ENCODE measurements at regions not wholly inside any gene's neighbourhood (a gene's known extent, or its start where the extent isn't known, plus 50 kb on each side); places are given as distances from the start of the nearest gene placed in this dataset.

- H3K27ac Mint-ChIP-seq (ENCODE audit: unreplicated experiment): no peak overlapping the region
- no peak for DNase-seq (ENCODE audit: low spot score)
- TF ChIP-seq CTCF (IDR thresholded peaks at IDR 0.05): no peak
- H3K9me3 Mint-ChIP-seq (ENCODE audit: low read depth): no peaks in the 10 kb centered on the region
- H3K4me3 Mint-ChIP-seq (ENCODE audit: unreplicated experiment): no peak overlapping the region
- no peaks in the 10 kb centered on the region for H3K27me3 Mint-ChIP-seq (ENCODE audit: low read depth)
- H3K36me3 Mint-ChIP-seq (ENCODE audit: low read depth): no peaks in the 10 kb centered on the region
- peaks cover 34% of the 10 kb centered on the region for H3K4me1 Mint-ChIP-seq (ENCODE audit: low read depth)
Observed at GRCh38 chr9:18129809-18130334, 344.1 kb upstream of the ADAMTSL1 start.

- H3K27me3 Mint-ChIP-seq (ENCODE audit: low read depth): no peaks in the 10 kb centered on the region
- H3K27ac Mint-ChIP-seq (ENCODE audit: unreplicated experiment): no peak overlapping the region
- no peaks in the 10 kb centered on the region for H3K4me1 Mint-ChIP-seq (ENCODE audit: low read depth)
- H3K9me3 Mint-ChIP-seq (ENCODE audit: low read depth): no peaks in the 10 kb centered on the region
- H3K36me3 Mint-ChIP-seq (ENCODE audit: low read depth): no peaks in the 10 kb centered on the region
- H3K4me3 Mint-ChIP-seq (ENCODE audit: unreplicated experiment): no peak overlapping the region
- no peak for TF ChIP-seq CTCF (IDR thresholded peaks at IDR 0.05)
- DNase-seq (ENCODE audit: low spot score): no peak
Observed at GRCh38 chr9:18136354-18136994, 337.5 kb upstream of the ADAMTSL1 start.

GRCh38 chr9:18137815-18138214 is 336.1 kb upstream of the ADAMTSL1 start:
- H3K27me3 Mint-ChIP-seq (ENCODE audit: low read depth): no peaks in the 10 kb centered on the region
- H3K27ac Mint-ChIP-seq (ENCODE audit: unreplicated experiment): no peak overlapping the region
- H3K4me1 Mint-ChIP-seq (ENCODE audit: low read depth): no peaks in the 10 kb centered on the region
- no peak for DNase-seq (ENCODE audit: low spot score)
- H3K9me3 Mint-ChIP-seq (ENCODE audit: low read depth): no peaks in the 10 kb centered on the region
- TF ChIP-seq CTCF (IDR thresholded peaks at IDR 0.05): peak; percentile 27
- no peaks in the 10 kb centered on the region for H3K36me3 Mint-ChIP-seq (ENCODE audit: low read depth)
- H3K4me3 Mint-ChIP-seq (ENCODE audit: unreplicated experiment): no peak overlapping the region

GRCh38 chr9:18138656-18139055 is 335.3 kb upstream of the ADAMTSL1 start:
- Mint-ChIP-seq H3K9me3 (ENCODE audit: low read depth) (no peaks in the 10 kb centered on the region), H3K27ac (ENCODE audit: unreplicated experiment) (no peak overlapping the region), H3K4me3 (ENCODE audit: unreplicated experiment) (no peak overlapping the region), H3K36me3 (ENCODE audit: low read depth) (no peaks in the 10 kb centered on the region), H3K4me1 (ENCODE audit: low read depth) (no peaks in the 10 kb centered on the region), H3K27me3 (ENCODE audit: low read depth) (no peaks in the 10 kb centered on the region)
- no peak for DNase-seq (ENCODE audit: low spot score)
- no peak for TF ChIP-seq CTCF (IDR thresholded peaks at IDR 0.05)

- no peak overlapping the region for H3K4me3 Mint-ChIP-seq (ENCODE audit: unreplicated experiment)
- DNase-seq (ENCODE audit: low spot score): no peak
- TF ChIP-seq CTCF (IDR thresholded peaks at IDR 0.05): no peak
- H3K36me3 Mint-ChIP-seq (ENCODE audit: low read depth): no peaks in the 10 kb centered on the region
- H3K9me3 Mint-ChIP-seq (ENCODE audit: low read depth): no peaks in the 10 kb centered on the region
- H3K27me3 Mint-ChIP-seq (ENCODE audit: low read depth): no peaks in the 10 kb centered on the region
- H3K27ac Mint-ChIP-seq (ENCODE audit: unreplicated experiment): no peak overlapping the region
- H3K4me1 Mint-ChIP-seq (ENCODE audit: low read depth): no peaks in the 10 kb centered on the region
Observed at GRCh38 chr9:18141681-18142080, 332.3 kb upstream of the ADAMTSL1 start.
